Astrocyte (in vitro differentiated cells and primary cell): ENCODE measurements at regions not wholly inside any gene's neighbourhood (a gene's known extent, or its start where the extent isn't known, plus 50 kb on each side); places are given as distances from the start of the nearest gene placed in this dataset.

ENCODE experiments used
- DNase-seq: peaks from one replicate; pipeline ENCODE4 v3.0.0-alpha.2; 2010; ENCODE audit warnings: low read depth
- FAIRE-seq: peaks from 2 replicates; lab custom pipeline; 2011; peaks lifted over from hg19 to GRCh38; lab: Jason Lieb, UNC
- H2AFZ ChIP-seq: 2 replicates; pipeline ENCODE4 v1.6.0; 2012; ENCODE audit warnings: low read depth, low read length, inconsistent platforms
- H3K27ac ChIP-seq: 2 replicates; pipeline ENCODE4 v1.5.1; 2011; ENCODE audit warnings: low read depth, low read length, inconsistent platforms
- H3K27me3 ChIP-seq: 2 replicates; pipeline ENCODE4 v1.6.0; 2011; ENCODE audit warnings: low read length, inconsistent platforms; ENCODE audit not compliant: insufficient read depth
- H3K36me3 ChIP-seq: 2 replicates; pipeline ENCODE4 v1.5.1; 2011; ENCODE audit warnings: low read length, inconsistent platforms; ENCODE audit not compliant: insufficient read depth
- H3K4me1 ChIP-seq: 2 replicates; pipeline ENCODE4 v1.5.1; 2011; ENCODE audit warnings: low read length, inconsistent platforms; ENCODE audit not compliant: insufficient read depth
- H3K4me2 ChIP-seq: 2 replicates; pipeline ENCODE4 v1.6.0; 2012; ENCODE audit warnings: low read length, inconsistent platforms
- H3K4me3 ChIP-seq: 2 replicates; pipeline ENCODE4 v1.5.1; 2011; ENCODE audit warnings: low read depth, mild to moderate bottlenecking, low read length, inconsistent platforms; ENCODE audit not compliant: insufficient read depth
- H3K79me2 ChIP-seq: 2 replicates; pipeline ENCODE4 v1.6.0; 2012; ENCODE audit warnings: mild to moderate bottlenecking, low read length, inconsistent platforms; ENCODE audit not compliant: insufficient read depth
- H3K9ac ChIP-seq: 2 replicates; pipeline ENCODE4 v1.6.0; 2012; ENCODE audit warnings: mild to moderate bottlenecking, low read length, inconsistent platforms
- H3K9me3 ChIP-seq: 2 replicates; pipeline ENCODE4 v1.5.1; 2012; ENCODE audit warnings: low read depth, mild to moderate bottlenecking, low read length, inconsistent platforms; ENCODE audit not compliant: insufficient read depth
- H4K20me1 ChIP-seq: 2 replicates; pipeline ENCODE4 v1.6.0; 2012; ENCODE audit warnings: low read length, inconsistent platforms; ENCODE audit not compliant: insufficient read depth
- H3K27ac Mint-ChIP-seq: one replicate; pipeline ENCODE4 v1.8.0; 2021; ENCODE audit warnings: mild to moderate bottlenecking, mixed read lengths; ENCODE audit not compliant: unreplicated experiment
- H3K27me3 Mint-ChIP-seq: one replicate; pipeline ENCODE4 v1.8.0; 2021; ENCODE audit warnings: low read depth, mixed read lengths; ENCODE audit not compliant: unreplicated experiment
- H3K36me3 Mint-ChIP-seq: one replicate; pipeline ENCODE4 v1.8.0; 2021; ENCODE audit warnings: low read depth, mixed read lengths; ENCODE audit not compliant: unreplicated experiment
- H3K4me1 Mint-ChIP-seq: one replicate; pipeline ENCODE4 v1.8.0; 2021; ENCODE audit warnings: low read depth, mixed read lengths; ENCODE audit not compliant: unreplicated experiment
- H3K4me3 Mint-ChIP-seq: one replicate; pipeline ENCODE4 v1.8.0; 2021; ENCODE audit warnings: mild to moderate bottlenecking, moderate library complexity, mixed read lengths; ENCODE audit not compliant: unreplicated experiment
- H3K9me3 Mint-ChIP-seq: one replicate; pipeline ENCODE4 v1.8.0; 2021; ENCODE audit warnings: mild to moderate bottlenecking, mixed read lengths; ENCODE audit not compliant: unreplicated experiment
- EZH2 ChIP-seq: IDR thresholded peaks from 2 replicates; pipeline ENCODE4 v1.6.1; 2012; ENCODE audit warnings: mild to moderate bottlenecking, low read length, inconsistent platforms; ENCODE audit not compliant: insufficient read depth
- TF ChIP-seq, protein P1 (sequence below): IDR thresholded peaks from 2 replicates; pipeline ENCODE4 v1.5.1; 2011; ENCODE audit warnings: low read depth, mild to moderate bottlenecking, inconsistent platforms, low read length, moderate library complexity; ENCODE audit not compliant: insufficient read depth

DNA sequence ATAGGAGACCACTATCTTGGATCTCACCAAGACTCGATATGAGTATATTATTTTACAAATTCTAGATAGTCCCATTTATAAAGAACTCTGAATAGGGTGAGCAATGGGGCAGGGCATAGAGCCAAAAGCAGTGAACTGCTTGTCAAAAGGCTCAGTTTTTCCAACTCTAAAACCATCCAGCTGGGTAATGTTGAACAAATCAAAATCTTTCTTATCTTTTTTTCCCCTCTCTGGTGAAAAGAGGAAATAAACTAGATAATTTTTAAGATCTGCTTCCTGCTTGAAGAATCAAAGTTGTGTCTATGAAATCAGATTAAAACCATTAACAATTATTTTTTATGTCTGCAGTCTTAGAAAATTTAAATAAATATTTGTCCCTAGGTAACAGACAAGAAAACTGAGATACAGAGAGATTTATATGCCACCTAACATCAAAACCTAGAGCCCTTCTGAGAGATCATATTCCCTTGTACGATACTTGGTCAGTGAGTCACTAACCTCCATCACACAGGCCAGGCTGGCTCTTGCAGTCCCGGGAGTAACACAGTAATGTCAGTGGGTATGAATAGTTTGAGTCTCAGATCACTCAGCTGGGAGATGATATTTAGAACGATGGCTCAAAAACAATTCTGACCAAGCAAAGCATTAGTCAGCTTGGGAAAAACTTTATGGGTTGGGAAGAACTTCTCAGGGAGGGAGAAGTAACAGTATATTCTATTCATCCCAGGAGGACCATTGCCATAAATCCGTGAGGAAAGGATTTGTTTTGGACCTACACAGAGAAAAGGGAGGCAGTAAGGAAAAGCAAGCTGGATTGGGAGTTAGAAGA, 178.8 kb downstream of the REEP3 start:
- Histone ChIP-seq H3K9ac (peak overlapping the region; percentile 79), H3K27ac (peak overlapping the region; percentile 94), H3K4me2 (peak overlapping the region; percentile 70), H3K36me3 (no peaks in the 10 kb centered on the region), H3K79me2 (no peaks in the 10 kb centered on the region), H4K20me1 (no peaks in the 10 kb centered on the region), H3K4me1 (peaks cover 25% of the 10 kb centered on the region), H3K9me3 (no peaks in the 10 kb centered on the region), H2AFZ (peak overlapping the region; percentile 32), H3K27me3 (no peaks in the 10 kb centered on the region), H3K4me3 (peak overlapping the region; percentile 40)
- H3K9me3 Mint-ChIP-seq = peaks cover 6% of the 10 kb centered on the region
- no peaks in the 10 kb centered on the region for H3K27me3 Mint-ChIP-seq
- peaks cover 2% of the 10 kb centered on the region for H3K36me3 Mint-ChIP-seq
- FAIRE-seq (peak; percentile 89), DNase-seq (peak; percentile 99)
- no peak for TF ChIP-seq EZH2
- TF ChIP-seq, protein P1, sequence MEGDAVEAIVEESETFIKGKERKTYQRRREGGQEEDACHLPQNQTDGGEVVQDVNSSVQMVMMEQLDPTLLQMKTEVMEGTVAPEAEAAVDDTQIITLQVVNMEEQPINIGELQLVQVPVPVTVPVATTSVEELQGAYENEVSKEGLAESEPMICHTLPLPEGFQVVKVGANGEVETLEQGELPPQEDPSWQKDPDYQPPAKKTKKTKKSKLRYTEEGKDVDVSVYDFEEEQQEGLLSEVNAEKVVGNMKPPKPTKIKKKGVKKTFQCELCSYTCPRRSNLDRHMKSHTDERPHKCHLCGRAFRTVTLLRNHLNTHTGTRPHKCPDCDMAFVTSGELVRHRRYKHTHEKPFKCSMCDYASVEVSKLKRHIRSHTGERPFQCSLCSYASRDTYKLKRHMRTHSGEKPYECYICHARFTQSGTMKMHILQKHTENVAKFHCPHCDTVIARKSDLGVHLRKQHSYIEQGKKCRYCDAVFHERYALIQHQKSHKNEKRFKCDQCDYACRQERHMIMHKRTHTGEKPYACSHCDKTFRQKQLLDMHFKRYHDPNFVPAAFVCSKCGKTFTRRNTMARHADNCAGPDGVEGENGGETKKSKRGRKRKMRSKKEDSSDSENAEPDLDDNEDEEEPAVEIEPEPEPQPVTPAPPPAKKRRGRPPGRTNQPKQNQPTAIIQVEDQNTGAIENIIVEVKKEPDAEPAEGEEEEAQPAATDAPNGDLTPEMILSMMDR = no peak
- H3K27ac Mint-ChIP-seq = peak overlapping the region; percentile 92
- no peak overlapping the region for H3K4me3 Mint-ChIP-seq
- peaks cover 40% of the 10 kb centered on the region for H3K4me1 Mint-ChIP-seq

DNA sequence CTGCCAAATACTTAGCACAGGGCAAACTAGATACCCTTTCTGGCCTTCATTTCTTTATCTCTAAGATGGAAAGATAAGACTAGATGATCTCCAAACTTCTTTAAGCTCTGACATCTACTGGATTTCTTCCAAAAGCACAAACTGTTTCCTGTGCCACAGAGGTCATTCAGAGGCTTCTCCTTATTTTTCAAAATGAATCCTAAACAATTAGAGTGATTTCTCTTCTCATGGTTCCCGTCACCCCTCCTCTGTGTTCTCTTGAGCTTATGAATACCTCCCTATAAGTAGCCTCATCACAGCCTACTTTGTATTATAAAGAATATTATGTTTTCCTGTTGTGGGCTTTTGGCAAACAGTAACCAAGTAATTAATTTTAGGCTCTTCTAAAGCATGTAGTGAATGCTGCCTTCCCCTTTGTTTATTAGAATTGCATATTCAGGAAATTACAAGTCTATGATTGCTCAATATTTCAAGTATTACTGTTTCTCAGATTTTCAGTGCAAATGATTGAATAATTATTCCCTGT, 179.5 kb downstream of the REEP3 start:
- Histone ChIP-seq H3K4me1 (peaks cover 25% of the 10 kb centered on the region), H3K27ac (peak overlapping the region; percentile 94), H3K9ac (peak overlapping the region; percentile 79), H4K20me1 (no peaks in the 10 kb centered on the region), H3K9me3 (no peaks in the 10 kb centered on the region), H3K27me3 (no peaks in the 10 kb centered on the region), H3K36me3 (no peaks in the 10 kb centered on the region), H3K79me2 (no peaks in the 10 kb centered on the region), H3K4me3 (peak overlapping the region; percentile 40), H2AFZ (peak overlapping the region; percentile 32), H3K4me2 (peak overlapping the region; percentile 70)
- peaks cover 40% of the 10 kb centered on the region for H3K4me1 Mint-ChIP-seq
- TF ChIP-seq, protein P1 = no peak
- no peak for TF ChIP-seq EZH2
- H3K27ac Mint-ChIP-seq = peak overlapping the region; percentile 92
- peaks cover 6% of the 10 kb centered on the region for H3K9me3 Mint-ChIP-seq
- H3K27me3 Mint-ChIP-seq = no peaks in the 10 kb centered on the region
- DNase-seq (peak; percentile 42), FAIRE-seq (peak; percentile 26)
- no peak overlapping the region for H3K4me3 Mint-ChIP-seq
- peaks cover 2% of the 10 kb centered on the region for H3K36me3 Mint-ChIP-seq

DNA sequence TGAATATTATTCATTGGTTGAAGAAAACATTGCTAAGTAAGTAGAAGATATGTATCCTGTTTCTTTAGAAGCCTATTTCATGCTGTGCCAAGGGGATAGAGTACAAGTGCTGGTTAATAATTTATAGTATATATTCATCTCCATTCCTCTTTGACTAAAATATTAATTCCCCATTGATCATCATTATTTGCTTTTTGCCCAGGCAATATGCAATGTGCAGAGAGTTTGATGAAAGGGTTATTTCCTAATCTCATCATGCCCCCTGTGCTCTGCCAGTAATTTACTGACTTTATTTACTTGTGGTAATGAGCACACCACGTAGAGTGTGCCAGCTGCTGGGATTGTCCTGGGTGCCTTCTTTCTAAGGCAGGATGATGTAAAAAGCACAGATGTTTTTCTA, 180.9 kb downstream of the REEP3 start:
- H3K79me2 ChIP-seq = no peaks in the 10 kb centered on the region
- H3K36me3 ChIP-seq = no peaks in the 10 kb centered on the region
- no peaks in the 10 kb centered on the region for H4K20me1 ChIP-seq
- Mint-ChIP-seq H3K27me3 (no peaks in the 10 kb centered on the region), H3K4me3 (no peak overlapping the region), H3K27ac (no peak overlapping the region), H3K9me3 (peaks cover 6% of the 10 kb centered on the region), H3K4me1 (peaks cover 41% of the 10 kb centered on the region), H3K36me3 (peaks cover 2% of the 10 kb centered on the region)
- no peak overlapping the region for H2AFZ ChIP-seq
- H3K4me1 ChIP-seq = peaks cover 27% of the 10 kb centered on the region
- no peaks in the 10 kb centered on the region for H3K9me3 ChIP-seq
- no peak for DNase-seq
- H3K27me3 ChIP-seq = no peaks in the 10 kb centered on the region
- FAIRE-seq = no peak
- no peak overlapping the region for H3K27ac ChIP-seq
- no peak overlapping the region for H3K4me3 ChIP-seq
- TF ChIP-seq EZH2 = no peak
- TF ChIP-seq, protein P1 = no peak
- no peak overlapping the region for H3K4me2 ChIP-seq
- no peak overlapping the region for H3K9ac ChIP-seq
